ENCODE measurements at regions not wholly inside any gene's neighbourhood (a gene's known extent, or its start where the extent isn't known, plus 50 kb on each side); places are given as distances from the start of the nearest gene placed in this dataset.

GRCh38 chr18:76765649-76766048 is 56.7 kb upstream of the ZNF236 start:
- no peaks in the 10 kb centered on the region for H3K4me1 ChIP-seq (ENCODE audit: insufficient read depth, low read length)
- Mint-ChIP-seq H3K27ac (ENCODE audit: unreplicated experiment) (no peak overlapping the region), H3K27me3 (ENCODE audit: low read depth, unreplicated experiment) (no peaks in the 10 kb centered on the region), H3K4me3 (ENCODE audit: unreplicated experiment) (no peak overlapping the region), H3K4me1 (ENCODE audit: low read depth, unreplicated experiment) (no peaks in the 10 kb centered on the region), H3K36me3 (ENCODE audit: low read depth, unreplicated experiment) (no peaks in the 10 kb centered on the region), H3K9me3 (ENCODE audit: unreplicated experiment) (peaks cover 13% of the 10 kb centered on the region)
- no peaks in the 10 kb centered on the region for H3K79me2 ChIP-seq (ENCODE audit: insufficient read depth, low read length)
- H4K20me1 ChIP-seq (ENCODE audit: insufficient read depth, low read length): no peaks in the 10 kb centered on the region
- no peak overlapping the region for H3K4me2 ChIP-seq (ENCODE audit: low read length)
- H3K4me3 ChIP-seq (ENCODE audit: insufficient read depth, low read depth, low read length): no peak overlapping the region
- H3K36me3 ChIP-seq (ENCODE audit: insufficient read depth, low read length): no peaks in the 10 kb centered on the region
- H3K27ac ChIP-seq (ENCODE audit: low read depth, low read length): no peak overlapping the region
- peaks cover 2% of the 10 kb centered on the region for H3K9me3 ChIP-seq (ENCODE audit: insufficient read depth, low read depth, low read length)
- DNase-seq (ENCODE audit: low read depth) (no peak), FAIRE-seq (no peak)
- TF ChIP-seq EZH2 (IDR thresholded peaks at IDR 0.05; ENCODE audit: insufficient read depth, low read length) (no peak), CTCF (IDR thresholded peaks at IDR 0.05; ENCODE audit: insufficient read depth, low read depth, low read length) (no peak)
- no peak overlapping the region for H2AFZ ChIP-seq (ENCODE audit: low read depth, low read length)
- H3K9ac ChIP-seq (ENCODE audit: low read length): no peak overlapping the region
- H3K27me3 ChIP-seq (ENCODE audit: insufficient read depth, low read length): no peaks in the 10 kb centered on the region

- TF ChIP-seq CTCF (IDR thresholded peaks at IDR 0.05; ENCODE audit: insufficient read depth, low read depth, low read length): no peak
- no peak for TF ChIP-seq EZH2 (IDR thresholded peaks at IDR 0.05; ENCODE audit: insufficient read depth, low read length)
- Histone ChIP-seq H3K9ac (ENCODE audit: low read length) (no peak overlapping the region), H3K4me1 (ENCODE audit: insufficient read depth, low read length) (no peaks in the 10 kb centered on the region), H3K79me2 (ENCODE audit: insufficient read depth, low read length) (no peaks in the 10 kb centered on the region), H3K27me3 (ENCODE audit: insufficient read depth, low read length) (no peaks in the 10 kb centered on the region), H4K20me1 (ENCODE audit: insufficient read depth, low read length) (no peaks in the 10 kb centered on the region), H3K9me3 (ENCODE audit: insufficient read depth, low read depth, low read length) (peaks cover under 1% of the 10 kb centered on the region), H3K36me3 (ENCODE audit: insufficient read depth, low read length) (no peaks in the 10 kb centered on the region), H3K4me3 (ENCODE audit: insufficient read depth, low read depth, low read length) (no peak overlapping the region), H2AFZ (ENCODE audit: low read depth, low read length) (no peak overlapping the region), H3K4me2 (ENCODE audit: low read length) (no peak overlapping the region), H3K27ac (ENCODE audit: low read depth, low read length) (no peak overlapping the region)
- no peaks in the 10 kb centered on the region for H3K36me3 Mint-ChIP-seq (ENCODE audit: low read depth, unreplicated experiment)
- FAIRE-seq (no peak), DNase-seq (ENCODE audit: low read depth) (no peak)
- no peaks in the 10 kb centered on the region for H3K4me1 Mint-ChIP-seq (ENCODE audit: low read depth, unreplicated experiment)
- H3K27me3 Mint-ChIP-seq (ENCODE audit: low read depth, unreplicated experiment): no peaks in the 10 kb centered on the region
- no peak overlapping the region for H3K4me3 Mint-ChIP-seq (ENCODE audit: unreplicated experiment)
- peak overlapping the region; percentile 60 for H3K27ac Mint-ChIP-seq (ENCODE audit: unreplicated experiment)
- H3K9me3 Mint-ChIP-seq (ENCODE audit: unreplicated experiment): peaks cover 13% of the 10 kb centered on the region
These were observed 58.0 kb upstream of the ZNF236 start for GRCh38 chr18:76764291-76764901.

GRCh38 chr18:76759056-76759455 is 63.3 kb upstream of the ZNF236 start:
- Mint-ChIP-seq H3K9me3 (ENCODE audit: unreplicated experiment) (peaks cover 2% of the 10 kb centered on the region), H3K27me3 (ENCODE audit: low read depth, unreplicated experiment) (peaks cover 1% of the 10 kb centered on the region), H3K27ac (ENCODE audit: unreplicated experiment) (no peak overlapping the region), H3K4me1 (ENCODE audit: low read depth, unreplicated experiment) (no peaks in the 10 kb centered on the region), H3K4me3 (ENCODE audit: unreplicated experiment) (no peak overlapping the region), H3K36me3 (ENCODE audit: low read depth, unreplicated experiment) (no peaks in the 10 kb centered on the region)
- H3K27ac ChIP-seq (ENCODE audit: low read depth, low read length): no peak overlapping the region
- H3K9ac ChIP-seq (ENCODE audit: low read length): no peak overlapping the region
- FAIRE-seq: no peak
- H3K79me2 ChIP-seq (ENCODE audit: insufficient read depth, low read length): no peaks in the 10 kb centered on the region
- no peak overlapping the region for H3K4me2 ChIP-seq (ENCODE audit: low read length)
- TF ChIP-seq EZH2 (IDR thresholded peaks at IDR 0.05; ENCODE audit: insufficient read depth, low read length): no peak
- TF ChIP-seq CTCF (IDR thresholded peaks at IDR 0.05; ENCODE audit: insufficient read depth, low read depth, low read length): no peak
- no peaks in the 10 kb centered on the region for H3K9me3 ChIP-seq (ENCODE audit: insufficient read depth, low read depth, low read length)
- no peaks in the 10 kb centered on the region for H3K36me3 ChIP-seq (ENCODE audit: insufficient read depth, low read length)
- H3K4me1 ChIP-seq (ENCODE audit: insufficient read depth, low read length): no peaks in the 10 kb centered on the region
- H4K20me1 ChIP-seq (ENCODE audit: insufficient read depth, low read length): no peaks in the 10 kb centered on the region
- no peak overlapping the region for H2AFZ ChIP-seq (ENCODE audit: low read depth, low read length)
- H3K27me3 ChIP-seq (ENCODE audit: insufficient read depth, low read length): no peaks in the 10 kb centered on the region
- no peak for DNase-seq (ENCODE audit: low read depth)
- H3K4me3 ChIP-seq (ENCODE audit: insufficient read depth, low read depth, low read length): no peak overlapping the region

All from astrocyte (in vitro differentiated cells and primary cell).